ENCODE measurements at regions not wholly inside any gene's neighbourhood (a gene's known extent, or its start where the extent isn't known, plus 50 kb on each side); places are given as distances from the start of the nearest gene placed in this dataset.

DNA sequence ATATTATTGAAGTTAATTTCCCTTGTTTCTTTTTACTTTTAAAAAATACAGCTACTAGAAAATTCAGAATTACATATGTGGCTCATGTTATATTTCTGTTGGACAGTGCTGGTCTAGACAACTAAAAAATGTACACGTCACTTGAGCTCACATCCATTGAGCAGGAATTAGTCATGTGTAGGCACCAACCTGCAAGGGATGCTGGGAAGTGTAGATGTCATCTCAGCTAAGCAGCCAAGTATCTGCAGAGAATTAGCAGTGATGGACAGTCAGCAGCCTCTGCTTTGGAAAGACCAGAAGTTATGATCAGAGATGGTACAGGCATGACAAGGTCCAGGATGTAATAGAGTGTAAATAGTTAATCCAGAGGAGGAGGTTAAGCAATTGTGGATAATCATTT, 87.1 kb upstream of the HS3ST2 start:
- H3K9me3 ChIP-seq, result no peaks in the 10 kb centered on the region
- H3K4me1 ChIP-seq, result no peaks in the 10 kb centered on the region
- H3K27me3 ChIP-seq, result no peaks in the 10 kb centered on the region
- H3K27ac ChIP-seq, result no peak overlapping the region
- H3K9ac ChIP-seq (ENCODE audit: low read depth in 2 of 2, low read length in 2 of 2), result no peak overlapping the region
- H3K4me3 ChIP-seq, result no peak overlapping the region
- no peak for DNase-seq
- intact Hi-C loops (cut with DNase I), result no loop called here
- TF ChIP-seq, protein P1, sequence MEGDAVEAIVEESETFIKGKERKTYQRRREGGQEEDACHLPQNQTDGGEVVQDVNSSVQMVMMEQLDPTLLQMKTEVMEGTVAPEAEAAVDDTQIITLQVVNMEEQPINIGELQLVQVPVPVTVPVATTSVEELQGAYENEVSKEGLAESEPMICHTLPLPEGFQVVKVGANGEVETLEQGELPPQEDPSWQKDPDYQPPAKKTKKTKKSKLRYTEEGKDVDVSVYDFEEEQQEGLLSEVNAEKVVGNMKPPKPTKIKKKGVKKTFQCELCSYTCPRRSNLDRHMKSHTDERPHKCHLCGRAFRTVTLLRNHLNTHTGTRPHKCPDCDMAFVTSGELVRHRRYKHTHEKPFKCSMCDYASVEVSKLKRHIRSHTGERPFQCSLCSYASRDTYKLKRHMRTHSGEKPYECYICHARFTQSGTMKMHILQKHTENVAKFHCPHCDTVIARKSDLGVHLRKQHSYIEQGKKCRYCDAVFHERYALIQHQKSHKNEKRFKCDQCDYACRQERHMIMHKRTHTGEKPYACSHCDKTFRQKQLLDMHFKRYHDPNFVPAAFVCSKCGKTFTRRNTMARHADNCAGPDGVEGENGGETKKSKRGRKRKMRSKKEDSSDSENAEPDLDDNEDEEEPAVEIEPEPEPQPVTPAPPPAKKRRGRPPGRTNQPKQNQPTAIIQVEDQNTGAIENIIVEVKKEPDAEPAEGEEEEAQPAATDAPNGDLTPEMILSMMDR (IDR thresholded peaks at IDR 0.05), result no peak
- H3K36me3 ChIP-seq, result no peaks in the 10 kb centered on the region

DNA sequence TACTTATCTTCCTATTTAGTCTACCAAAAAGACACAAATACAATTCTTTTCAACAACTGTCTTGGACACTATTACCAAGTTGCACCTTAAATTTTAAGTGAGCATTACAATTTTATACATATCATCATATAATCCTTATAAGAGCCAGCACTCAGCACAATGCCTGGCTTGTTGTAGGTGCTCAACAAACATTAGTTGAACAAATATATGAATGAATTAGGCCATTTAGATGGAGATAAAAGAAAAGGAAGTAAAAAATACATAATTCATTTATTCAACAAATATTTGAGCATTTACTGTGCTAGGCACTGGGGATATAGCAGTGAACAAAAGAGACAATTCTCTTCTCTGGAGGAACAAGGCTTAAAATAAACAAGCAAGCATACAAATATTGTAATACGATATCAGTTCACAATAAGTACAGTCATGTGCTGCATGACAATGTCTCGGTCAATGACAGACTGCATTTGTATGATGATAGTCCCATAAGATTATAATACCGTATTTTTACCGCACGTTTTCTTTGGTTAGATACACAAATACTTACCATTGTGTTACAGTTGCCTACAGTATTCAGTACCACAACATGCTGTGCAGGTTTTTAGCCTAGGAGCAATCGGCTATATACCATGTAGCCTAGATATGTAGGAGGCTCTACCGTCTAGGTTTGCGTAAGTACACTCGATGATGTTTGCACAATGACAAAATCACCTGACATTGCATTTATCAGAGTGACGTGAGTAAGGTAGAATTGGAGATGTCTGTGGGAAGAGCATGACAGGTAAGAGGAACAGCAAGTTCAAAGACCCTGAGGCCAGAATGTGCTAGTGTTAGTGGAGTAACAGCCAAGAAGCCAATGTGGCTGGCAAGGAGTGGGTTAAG, 86.4 kb upstream of the HS3ST2 start:
- H3K27me3 ChIP-seq, result no peaks in the 10 kb centered on the region
- intact Hi-C loops (cut with DNase I), result no loop called here
- TF ChIP-seq, protein P1 (IDR thresholded peaks at IDR 0.05), result no peak
- H3K9ac ChIP-seq (ENCODE audit: low read depth in 2 of 2, low read length in 2 of 2), result no peak overlapping the region
- no peaks in the 10 kb centered on the region for H3K9me3 ChIP-seq
- no peak overlapping the region for H3K27ac ChIP-seq
- no peaks in the 10 kb centered on the region for H3K36me3 ChIP-seq
- no peak overlapping the region for H3K4me3 ChIP-seq
- no peaks in the 10 kb centered on the region for H3K4me1 ChIP-seq
- DNase-seq, result no peak

DNA sequence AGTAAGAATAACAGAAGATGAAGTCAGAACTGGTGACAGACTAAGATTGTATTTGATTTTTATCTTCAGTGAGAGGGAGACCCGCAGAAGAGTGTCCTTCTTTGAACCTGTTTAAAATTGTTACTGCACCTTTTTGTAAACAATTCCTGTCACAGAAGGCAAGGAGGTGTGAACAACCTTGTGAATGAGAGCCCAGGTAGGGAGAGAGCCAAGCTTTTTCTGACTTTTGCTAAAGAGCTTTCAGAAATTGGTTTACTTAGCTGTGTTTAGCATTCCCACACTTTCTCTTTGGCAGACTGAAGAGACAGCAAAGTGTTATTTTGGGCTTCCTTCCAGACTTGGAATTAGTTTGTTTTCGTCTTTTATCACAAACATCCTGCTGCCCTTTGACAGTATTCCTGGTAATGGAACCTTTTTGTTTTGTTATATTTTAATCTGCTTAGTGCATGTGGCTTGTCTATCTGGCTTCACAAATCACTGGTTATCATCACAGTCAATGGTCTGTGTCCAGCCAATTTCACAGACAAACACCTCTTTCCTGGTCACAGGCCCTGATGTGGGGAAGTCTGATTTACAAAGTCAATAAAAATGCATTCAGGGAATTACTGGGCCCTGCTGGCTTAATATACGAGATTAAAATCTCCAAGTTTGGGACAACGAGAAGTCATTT, 85.7 kb upstream of the HS3ST2 start:
- Histone ChIP-seq H3K4me1 (no peaks in the 10 kb centered on the region), H3K27ac (no peak overlapping the region), H3K9ac (ENCODE audit: low read depth in 2 of 2, low read length in 2 of 2) (no peak overlapping the region), H3K4me3 (no peak overlapping the region), H3K36me3 (no peaks in the 10 kb centered on the region), H3K27me3 (no peaks in the 10 kb centered on the region), H3K9me3 (no peaks in the 10 kb centered on the region)
- TF ChIP-seq, protein P1 (IDR thresholded peaks at IDR 0.05), result no peak
- no peak for DNase-seq
- intact Hi-C loops (cut with DNase I), result no loop called here

DNA sequence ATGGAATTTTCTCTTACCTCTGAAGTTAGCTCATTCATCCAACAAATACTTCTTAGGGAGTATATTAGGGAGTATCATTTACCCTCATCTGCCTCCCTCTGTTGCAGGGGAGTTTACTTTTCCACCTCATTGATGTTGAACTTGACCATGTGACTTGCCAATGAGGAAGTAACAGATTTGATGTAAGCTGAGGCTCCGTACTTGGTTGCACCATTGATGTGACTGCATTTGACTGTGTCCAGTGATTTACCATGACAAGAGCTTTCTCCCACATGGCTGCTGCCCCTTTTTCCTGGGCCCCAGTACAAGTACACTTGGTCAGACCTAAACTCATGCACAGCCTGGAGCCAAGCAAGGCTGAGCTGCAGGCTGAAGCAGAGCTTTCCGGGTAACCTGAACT, 81.6 kb upstream of the HS3ST2 start:
- H3K9ac ChIP-seq (ENCODE audit: low read depth in 2 of 2, low read length in 2 of 2), result no peak overlapping the region
- H3K27me3 ChIP-seq, result no peaks in the 10 kb centered on the region
- no peaks in the 10 kb centered on the region for H3K36me3 ChIP-seq
- no peak for DNase-seq
- H3K4me3 ChIP-seq, result no peak overlapping the region
- TF ChIP-seq, protein P1 (IDR thresholded peaks at IDR 0.05), result no peak
- intact Hi-C loops (cut with DNase I), result no loop called here
- H3K4me1 ChIP-seq, result no peaks in the 10 kb centered on the region
- H3K27ac ChIP-seq, result no peak overlapping the region
- H3K9me3 ChIP-seq, result no peaks in the 10 kb centered on the region

DNA sequence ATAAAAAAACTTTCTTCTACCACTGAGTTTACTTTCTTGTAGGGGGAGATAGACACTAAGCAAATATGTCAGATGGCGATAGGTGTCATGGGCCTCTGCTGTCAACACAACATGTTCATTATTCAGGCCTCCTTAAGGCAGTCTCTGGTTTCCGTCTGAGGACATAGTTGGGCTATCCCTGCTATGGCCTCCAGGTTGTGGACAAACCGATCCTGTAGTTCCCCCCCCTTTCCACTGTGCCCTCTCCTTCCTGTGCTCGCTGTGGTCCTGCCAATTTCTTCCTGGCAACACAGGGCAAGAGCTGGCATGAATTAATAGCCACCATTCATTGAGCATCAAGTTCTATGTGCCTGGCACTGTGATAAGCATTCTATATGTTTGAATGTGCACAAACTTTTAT, 81.0 kb upstream of the HS3ST2 start:
- Histone ChIP-seq H3K4me3 (no peak overlapping the region), H3K27ac (no peak overlapping the region), H3K27me3 (no peaks in the 10 kb centered on the region), H3K9me3 (no peaks in the 10 kb centered on the region), H3K9ac (ENCODE audit: low read depth in 2 of 2, low read length in 2 of 2) (no peak overlapping the region), H3K36me3 (no peaks in the 10 kb centered on the region), H3K4me1 (no peaks in the 10 kb centered on the region)
- TF ChIP-seq, protein P1 (IDR thresholded peaks at IDR 0.05), result no peak
- DNase-seq, result no peak
- intact Hi-C loops (cut with DNase I), result no loop called here
